PC-3 (cell line): ENCODE measurements at regions not wholly inside any gene's neighbourhood (a gene's known extent, or its start where the extent isn't known, plus 50 kb on each side); places are given as distances from the start of the nearest gene placed in this dataset.

Experiments used
- ATAC-seq: fragments of 200-7000 bp; cut with Tn5 transposase; 2 replicates; pipeline ENCODE4 v1.9.1; 2020; ENCODE audit warnings: mild to moderate bottlenecking, moderate library complexity
- BruUV-seq: library from RNA; stranded (reverse); fragments of 400-500 nt; replicated peaks from 2 replicates; lab custom pipeline; 2021; lab: Mats Ljungman, UMichigan
- CTCF ChIA-PET: fragments of 300-600 bp; sonication (Branson Sonifier 250); formaldehyde crosslinking; loops from one replicate; lab custom pipeline; 2022; ENCODE audit warnings: antibody characterized with exemption; lab: Charles Lee
- POLR2A ChIA-PET: fragments of 300-600 bp; sonication (Branson Sonifier 250); formaldehyde crosslinking; loops from one replicate; lab custom pipeline; 2022; ENCODE audit warnings: antibody characterized with exemption; ENCODE audit not compliant: unreplicated experiment; lab: Charles Lee
- DNase-seq: peaks from one replicate; pipeline ENCODE4 v3.0.0-alpha.2; 2015
- H2AFZ ChIP-seq: fragments of 300-600 bp; sonication (generic); 2 replicates; pipeline ENCODE4 v1.6.0; 2016; ENCODE audit warnings: antibody characterized with exemption, low read length
- H3F3A ChIP-seq: fragments of 300-600 bp; sonication (generic); one replicate; pipeline ENCODE4 v1.6.0; 2017; ENCODE audit warnings: antibody characterized with exemption, low read length, control low read depth, mild to moderate bottlenecking; ENCODE audit not compliant: unreplicated experiment
- H3K27ac ChIP-seq: fragments of 300-600 bp; sonication (generic); 2 replicates; pipeline ENCODE4 v1.5.1; 2016; ENCODE audit warnings: mild to moderate bottlenecking, low read length
- H3K27me3 ChIP-seq: fragments of 300-600 bp; sonication (generic); 2 replicates; pipeline ENCODE4 v1.6.1; 2016; ENCODE audit warnings: low read length, mixed read lengths
- H3K36me3 ChIP-seq: fragments of 300-600 bp; sonication (generic); 2 replicates; pipeline ENCODE4 v1.6.1; 2016; ENCODE audit warnings: low read depth, mixed run types, low read length, mixed read lengths
- H3K4me1 ChIP-seq: fragments of 300-600 bp; sonication (generic); 2 replicates; pipeline ENCODE4 v1.5.1; 2016; ENCODE audit warnings: low read length; ENCODE audit not compliant: insufficient read depth
- H3K4me2 ChIP-seq: fragments of 300-600 bp; sonication (generic); 2 replicates; pipeline ENCODE4 v1.6.0; 2016; ENCODE audit warnings: low read length
- H3K4me3 ChIP-seq: fragments of 300-600 bp; sonication (generic); 2 replicates; pipeline ENCODE4 v1.5.1; 2016; ENCODE audit warnings: mild to moderate bottlenecking, low read length, mixed read lengths
- H3K79me2 ChIP-seq: fragments of 300-600 bp; sonication (generic); 2 replicates; pipeline ENCODE4 v1.6.1; 2017; ENCODE audit warnings: low read length, mixed read lengths
- H3K9ac ChIP-seq: fragments of 300-600 bp; sonication (generic); 2 replicates; pipeline ENCODE4 v1.6.0; 2016; ENCODE audit warnings: mild to moderate bottlenecking, low read length
- H3K9me2 ChIP-seq: fragments of 300-600 bp; sonication (generic); replicated peaks from 2 replicates; pipeline ENCODE4 v1.6.1; 2016; ENCODE audit warnings: mixed run types, low read length, mixed read lengths
- H3K9me3 ChIP-seq: fragments of 300-600 bp; sonication (generic); 2 replicates; pipeline ENCODE4 v1.6.1; 2016; ENCODE audit warnings: low read length, mixed read lengths
- H4K20me1 ChIP-seq: fragments of 300-600 bp; sonication (generic); 2 replicates; pipeline ENCODE4 v1.6.1; 2016; ENCODE audit warnings: low read length, mixed read lengths
- CTCF ChIP-seq: fragments of 300-600 bp; sonication (generic); conservative IDR thresholded peaks from 2 replicates; pipeline ENCODE4 v1.5.1; 2017; ENCODE audit warnings: antibody characterized with exemption, low read depth, mild to moderate bottlenecking, low read length
- EZH2 ChIP-seq: fragments of 300-600 bp; sonication (generic); IDR thresholded peaks from one replicate; pipeline ENCODE4 v1.6.1; 2017; ENCODE audit warnings: antibody characterized with exemption, mild to moderate bottlenecking, low read length; ENCODE audit not compliant: unreplicated experiment
- EZH2phosphoT487 ChIP-seq: fragments of 300-600 bp; sonication (generic); IDR thresholded peaks from 2 replicates; pipeline ENCODE4 v1.6.1; 2018; ENCODE audit warnings: mild to moderate bottlenecking, antibody characterized with exemption, low read length, borderline replicate concordance
- intact Hi-C: fragments of 100-400 bp; cut with micrococcal nuclease; formaldehyde crosslinking; loops from 2 replicates; pipeline ENCODE4 v1.9.0; 2023

- H3K27me3 ChIP-seq: no peaks in the 10 kb centered on the region
- H3K79me2 ChIP-seq: no peaks in the 10 kb centered on the region
- H2AFZ ChIP-seq: no peak overlapping the region
- H3K4me2 ChIP-seq: peak overlapping the region; percentile 17; the same call in 1 of the 2 replicates
- DNase-seq (peak; percentile 62), ATAC-seq (peak; percentile 55)
- no peaks in the 10 kb centered on the region for H3K9me2 ChIP-seq
- no peaks in the 10 kb centered on the region for H3K36me3 ChIP-seq
- POLR2A ChIA-PET: no interaction called here
- CTCF ChIA-PET: no interaction called here
- H4K20me1 ChIP-seq: no peaks in the 10 kb centered on the region
- H3K9me3 ChIP-seq: no peaks in the 10 kb centered on the region
- peak overlapping the region; percentile 48 for H3K27ac ChIP-seq
- peaks cover 31% of the 10 kb centered on the region for H3K4me1 ChIP-seq
- H3F3A ChIP-seq: no peaks in the 10 kb centered on the region
- no peak overlapping the region for H3K4me3 ChIP-seq
- BruUV-seq: no TSS peak
- no peak overlapping the region for H3K9ac ChIP-seq
- TF ChIP-seq CTCF (no peak), EZH2phosphoT487 (no peak), EZH2 (no peak)
- intact Hi-C loops: loop anchor here (2.0 kb wide), 1 partner anchor 127 kb away; no protein-coding TSS in a partner anchor
Measured at GRCh38 chr5:106523852-106524251, 1146.9 kb downstream of the EFNA5 start.

GRCh38 chr5:106522296-106522695 lies 1148.4 kb downstream of the EFNA5 start:
- H3K4me2 ChIP-seq: peak overlapping the region; percentile 9; the same call in 1 of the 2 replicates

More at GRCh38 chr5:106522296-106522695, 1148.4 kb downstream of the EFNA5 start:
- Histone ChIP-seq H3K9ac (peak overlapping the region; percentile 21), H3K27me3 (no peaks in the 10 kb centered on the region), H3K4me1 (peaks cover 31% of the 10 kb centered on the region), H4K20me1 (no peaks in the 10 kb centered on the region), H3K36me3 (no peaks in the 10 kb centered on the region), H3K27ac (peak overlapping the region; percentile 75), H3K9me2 (no peaks in the 10 kb centered on the region), H3K4me3 (no peak overlapping the region), H2AFZ (peak overlapping the region; percentile 11; the same call in 1 of the 2 replicates), H3F3A (no peaks in the 10 kb centered on the region), H3K79me2 (no peaks in the 10 kb centered on the region), H3K9me3 (no peaks in the 10 kb centered on the region)
- ChIA-PET CTCF (no interaction called here), POLR2A (no interaction called here)
- BruUV-seq: no TSS peak
- no peak for TF ChIP-seq CTCF
- no peak for TF ChIP-seq EZH2
- TF ChIP-seq EZH2phosphoT487: no peak
- intact Hi-C loops: loop anchor here (2.0 kb wide), 1 partner anchor 125 kb away; no protein-coding TSS in a partner anchor
- ATAC-seq (peak; percentile 39), DNase-seq (peak; percentile 9)
